ENCODE measurements at regions not wholly inside any gene's neighbourhood (a gene's known extent, or its start where the extent isn't known, plus 50 kb on each side); places are given as distances from the start of the nearest gene placed in this dataset.

DNA sequence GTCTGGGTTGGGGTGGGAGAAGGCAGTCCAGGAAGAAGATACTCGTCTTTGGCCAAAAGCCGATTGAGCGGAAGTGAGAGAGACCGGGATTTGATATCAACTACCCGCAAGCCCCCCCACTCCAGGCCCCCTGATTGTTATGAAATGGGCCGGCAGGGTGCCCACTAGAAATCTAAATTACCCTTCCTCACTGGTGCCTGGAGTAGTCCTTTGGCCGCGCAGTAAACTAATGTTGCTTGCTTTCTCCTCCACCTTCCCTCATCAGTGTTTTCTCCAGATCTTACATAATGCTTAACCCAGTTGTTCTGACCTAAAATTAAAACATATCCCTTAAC is 119.2 kb upstream of the BARHL2 start:
- in situ Hi-C loops (cut with MboI; ENCODE audit: low pct_unique_long_range_greater_than_20kb in 2 of 9, low sequenced_read_pairs in 9 of 9, unreplicated experiment in 9 of 9): no loop called here
- ATAC-seq (replicated peaks in 6 of 8): no peak

GRCh38 chr1:90835661-90836344 is 118.7 kb upstream of the BARHL2 start:
- in situ Hi-C loops (cut with MboI; ENCODE audit: low pct_unique_long_range_greater_than_20kb in 2 of 9, low sequenced_read_pairs in 9 of 9, unreplicated experiment in 9 of 9): no loop called here
- peak overlapping the region in 2 of 5 donors; percentile 1 to 14 for H3K4me3 ChIP-seq

More for the DNA sequence above, 119.2 kb upstream of the BARHL2 start:
- Histone ChIP-seq H3K27ac (no peak overlapping the region), H3K4me1 (replicated peaks in 1 of 2) (peaks cover 48 to 51% of the 10 kb centered on the region in 2 donors), H3K4me3 (no peak overlapping the region)
- WGBS, 10 experiments: 0 to 60% (median 30%) methylated on average over 1 to 6 of the region's 8 CpGs; no CpG with 5 or more reads in 1 of the 10 experiments

GRCh38 chr1:90834886-90835660 is 118.0 kb upstream of the BARHL2 start:
- in situ Hi-C loops (cut with MboI; ENCODE audit: low pct_unique_long_range_greater_than_20kb in 2 of 9, low sequenced_read_pairs in 9 of 9, unreplicated experiment in 9 of 9): no loop called here

More at GRCh38 chr1:90835661-90836344, 118.7 kb upstream of the BARHL2 start:
- ATAC-seq (replicated peaks in 6 of 8): no peak
- Histone ChIP-seq H3K4me1 (replicated peaks in 1 of 2) (peaks cover 43 to 46% of the 10 kb centered on the region in 2 donors), H3K27ac (no peak overlapping the region)
- 0 to 50% (median 35%) methylated on average over 1 to 24 of the region's 59 CpGs; no CpG with 5 or more reads in 2 of the 10 experiments for WGBS, 10 experiments

DNA sequence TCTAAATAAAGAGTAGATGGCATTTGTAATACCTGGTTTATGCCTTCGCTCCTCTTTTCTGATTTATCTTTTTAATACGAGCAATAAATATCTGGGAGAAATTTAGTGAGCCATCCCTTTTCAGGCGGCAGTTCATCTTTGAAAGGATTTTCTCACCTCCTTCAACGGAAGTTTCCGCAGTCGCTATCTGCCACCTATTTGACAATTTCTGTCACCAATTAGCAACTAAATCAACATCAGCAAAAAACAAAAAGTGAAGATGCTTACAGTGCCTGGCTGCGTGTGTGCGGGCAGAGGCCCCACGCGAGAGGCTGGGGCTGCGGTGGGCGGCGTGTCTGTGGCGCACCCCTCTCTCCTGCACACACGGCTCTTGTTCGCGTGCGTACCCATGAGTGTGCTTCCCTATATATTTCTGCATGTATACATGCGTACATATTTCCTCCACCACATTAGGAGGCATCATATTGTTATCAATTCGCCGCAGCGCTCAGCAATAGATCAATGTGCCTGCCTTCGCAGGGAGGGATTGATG is 117.3 kb upstream of the BARHL2 start:
- Histone ChIP-seq H3K27ac (no peak overlapping the region), H3K4me1 (replicated peaks in 1 of 2) (peaks cover 36 to 38% of the 10 kb centered on the region in 2 donors), H3K4me3 (peak overlapping the region in 1 of 5 donors; percentile 14)
- peak in 5 of 8 experiments; percentile 48 to 76 (median 62) for ATAC-seq (replicated peaks in 6 of 8)
- in situ Hi-C loops (cut with MboI; ENCODE audit: low pct_unique_long_range_greater_than_20kb in 2 of 9, low sequenced_read_pairs in 9 of 9, unreplicated experiment in 9 of 9): no loop called here
- WGBS, 10 experiments: 17 to 87% (median 34%) methylated on average over 1 to 23 of the region's 23 CpGs

More at GRCh38 chr1:90834886-90835660, 118.0 kb upstream of the BARHL2 start:
- Histone ChIP-seq H3K4me1 (replicated peaks in 1 of 2) (peaks cover 38 to 39% of the 10 kb centered on the region in 2 donors), H3K4me3 (peak overlapping the region in 2 of 5 donors; percentile 1 to 14), H3K27ac (no peak overlapping the region)
- WGBS, 10 experiments: 3 to 60% (median 20%) methylated on average over 1 to 30 of the region's 40 CpGs; no CpG with 5 or more reads in 1 of the 10 experiments
- peak in 5 of 8 experiments; percentile 76 to 88 (median 83) for ATAC-seq (replicated peaks in 6 of 8)

GRCh38 chr1:90833466-90834110 is 116.5 kb upstream of the BARHL2 start:
- Histone ChIP-seq H3K4me3 (no peak overlapping the region), H3K4me1 (replicated peaks in 1 of 2) (peaks cover 38 to 40% of the 10 kb centered on the region in 2 donors), H3K27ac (no peak overlapping the region)
- in situ Hi-C loops (cut with MboI; ENCODE audit: low pct_unique_long_range_greater_than_20kb in 2 of 9, low sequenced_read_pairs in 9 of 9, unreplicated experiment in 9 of 9): no loop called here
- WGBS, 10 experiments: 0 to 68% (median 18%) methylated on average over 1 to 6 of the region's 6 CpGs; no CpG with 5 or more reads in 2 of the 10 experiments
- no peak for ATAC-seq (replicated peaks in 6 of 8)

- WGBS, 10 experiments: 12 to 50% (median 19%) methylated on average over 2 to 8 of the region's 8 CpGs; no CpG with 5 or more reads in 1 of the 10 experiments
- peak in 4 of 8 experiments; percentile 10 to 61 (median 25) for ATAC-seq (replicated peaks in 6 of 8)
- Histone ChIP-seq H3K27ac (no peak overlapping the region), H3K4me3 (no peak overlapping the region), H3K4me1 (replicated peaks in 1 of 2) (peaks cover 38 to 40% of the 10 kb centered on the region in 2 donors)
- in situ Hi-C loops (cut with MboI; ENCODE audit: low pct_unique_long_range_greater_than_20kb in 2 of 9, low sequenced_read_pairs in 9 of 9, unreplicated experiment in 9 of 9): no loop called here
Measured at GRCh38 chr1:90831910-90832309, 114.8 kb upstream of the BARHL2 start.

- in situ Hi-C loops (cut with MboI; ENCODE audit: low pct_unique_long_range_greater_than_20kb in 2 of 9, low sequenced_read_pairs in 9 of 9, unreplicated experiment in 9 of 9): no loop called here
- H3K4me3 ChIP-seq: no peak overlapping the region
- WGBS, 10 experiments: 13 to 80% (median 67%) methylated on average over 1 of the region's 1 CpG; no CpG with 5 or more reads in 5 of the 10 experiments
Measured at GRCh38 chr1:90826834-90827233, 109.7 kb upstream of the BARHL2 start.

GRCh38 chr1:90826024-90826423 is 108.9 kb upstream of the BARHL2 start:
- in situ Hi-C loops (cut with MboI; ENCODE audit: low pct_unique_long_range_greater_than_20kb in 2 of 9, low sequenced_read_pairs in 9 of 9, unreplicated experiment in 9 of 9): no loop called here
- WGBS, 10 experiments: 70 to 100% (median 83%) methylated on average over 1 to 11 of the region's 13 CpGs; no CpG with 5 or more reads in 3 of the 10 experiments
- ATAC-seq (replicated peaks in 6 of 8): no peak
- Histone ChIP-seq H3K27ac (no peak overlapping the region), H3K4me3 (no peak overlapping the region), H3K4me1 (replicated peaks in 1 of 2) (peaks cover 0 to 3% of the 10 kb centered on the region in 2 donors)

More at GRCh38 chr1:90826834-90827233, 109.7 kb upstream of the BARHL2 start:
- Histone ChIP-seq H3K4me1 (replicated peaks in 1 of 2) (peaks cover 1 to 4% of the 10 kb centered on the region in 2 donors), H3K27ac (no peak overlapping the region)
- ATAC-seq (replicated peaks in 6 of 8): peak in 1 of 8 experiments; percentile 7

- in situ Hi-C loops (cut with MboI; ENCODE audit: low pct_unique_long_range_greater_than_20kb in 2 of 9, low sequenced_read_pairs in 9 of 9, unreplicated experiment in 9 of 9): no loop called here
Measured at GRCh38 chr1:90824551-90824950, 107.4 kb upstream of the BARHL2 start.

GRCh38 chr1:90823686-90824085 is 106.6 kb upstream of the BARHL2 start:
- in situ Hi-C loops (cut with MboI; ENCODE audit: low pct_unique_long_range_greater_than_20kb in 2 of 9, low sequenced_read_pairs in 9 of 9, unreplicated experiment in 9 of 9): no loop called here
- Histone ChIP-seq H3K27ac (no peak overlapping the region), H3K4me3 (no peak overlapping the region), H3K4me1 (replicated peaks in 1 of 2) (no peaks in the 10 kb centered on the region)
- 0 to 93% (median 72%) methylated on average over 1 to 3 of the region's 3 CpGs; no CpG with 5 or more reads in 2 of the 10 experiments for WGBS, 10 experiments
- no peak for ATAC-seq (replicated peaks in 6 of 8)

More at GRCh38 chr1:90824551-90824950, 107.4 kb upstream of the BARHL2 start:
- ATAC-seq (replicated peaks in 6 of 8): no peak
- H3K4me1 ChIP-seq (replicated peaks in 1 of 2): peaks cover 0 to 3% of the 10 kb centered on the region in 2 donors
- WGBS, 10 experiments: 43 to 100% (median 86%) methylated on average over 1 to 3 of the region's 3 CpGs; no CpG with 5 or more reads in 1 of the 10 experiments
- H3K4me3 ChIP-seq: no peak overlapping the region
- H3K27ac ChIP-seq: no peak overlapping the region

DNA sequence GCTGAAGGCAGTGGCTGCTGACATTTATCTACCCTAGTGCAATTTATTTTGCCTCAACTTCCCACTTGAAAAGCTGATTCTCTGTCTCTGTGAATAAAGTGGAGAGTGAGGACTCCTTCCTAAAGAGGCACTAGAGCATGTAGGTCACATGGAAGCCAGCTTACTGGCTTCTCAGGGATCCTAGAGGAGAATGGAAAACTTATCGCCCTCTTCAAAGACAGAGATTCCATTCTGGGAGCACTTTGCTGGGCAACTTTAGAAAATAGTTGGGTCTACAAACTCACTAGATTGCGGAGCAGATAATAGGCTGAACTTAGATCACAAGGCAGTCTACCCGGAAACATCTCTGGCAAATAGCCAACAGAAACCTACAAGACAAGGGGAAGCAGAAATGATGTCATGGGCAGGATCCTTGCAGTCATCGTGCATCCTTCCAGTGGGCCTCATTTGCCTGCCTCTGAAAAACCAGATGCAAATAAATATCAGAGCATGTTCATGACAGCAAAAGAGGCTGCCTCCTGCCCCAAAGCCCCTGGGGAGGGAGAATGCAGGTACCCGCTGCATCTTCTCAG is 104.8 kb upstream of the BARHL2 start:
- Histone ChIP-seq H3K4me3 (no peak overlapping the region), H3K27ac (no peak overlapping the region), H3K4me1 (replicated peaks in 1 of 2) (no peaks in the 10 kb centered on the region)
- peak in 3 of 8 experiments; percentile 36 to 66 (median 45) for ATAC-seq (replicated peaks in 6 of 8)
- in situ Hi-C loops (cut with MboI; ENCODE audit: low pct_unique_long_range_greater_than_20kb in 2 of 9, low sequenced_read_pairs in 9 of 9, unreplicated experiment in 9 of 9): no loop called here
- 33 to 100% (median 97%) methylated on average over 1 to 5 of the region's 5 CpGs; no CpG with 5 or more reads in 2 of the 10 experiments for WGBS, 10 experiments

- Histone ChIP-seq H3K4me3 (no peak overlapping the region), H3K4me1 (replicated peaks in 1 of 2) (no peaks in the 10 kb centered on the region), H3K27ac (no peak overlapping the region)
- WGBS, 10 experiments: 33 to 97% (median 82%) methylated on average over 1 to 5 of the region's 5 CpGs
- in situ Hi-C loops (cut with MboI; ENCODE audit: low pct_unique_long_range_greater_than_20kb in 2 of 9, low sequenced_read_pairs in 9 of 9, unreplicated experiment in 9 of 9): no loop called here
- no peak for ATAC-seq (replicated peaks in 6 of 8)
Measured at GRCh38 chr1:90821152-90821787, 104.2 kb upstream of the BARHL2 start.

All from motor neuron (in vitro differentiated cells).